CD14-positive monocyte (primary cell): ENCODE measurements at regions not wholly inside any gene's neighbourhood (a gene's known extent, or its start where the extent isn't known, plus 50 kb on each side); places are given as distances from the start of the nearest gene placed in this dataset.

ENCODE experiments used
- DNase-seq, 3 donors: peaks; one replicate each; pipeline ENCODE4 v3.0.0-alpha.2; 2011 to 2022
- H2AFZ ChIP-seq: 2 replicates; pipeline ENCODE4 v1.6.0; 2012; ENCODE audit warnings: mild to moderate bottlenecking, low read depth, low read length, inconsistent platforms; ENCODE audit not compliant: insufficient read depth, poor library complexity, severe bottlenecking
- H3K27ac ChIP-seq, 2 donors: 1 replicate in 1 of 2; 2 replicates in 1 of 2; pipeline ENCODE4 v1.5.1; 2012 to 2013; ENCODE audit warnings: low read length in 2 of 2, control low read depth in 1 of 2, inconsistent platforms in 1 of 2, low read depth in 1 of 2, mild to moderate bottlenecking in 1 of 2
- H3K27me3 ChIP-seq, 2 donors: one replicate each; pipeline versions ENCODE4 v1.6.0 to v1.6.1; 2011 to 2013; ENCODE audit warnings: low read length in 2 of 2; ENCODE audit not compliant: control insufficient read depth in 2 of 2, insufficient read depth in 2 of 2
- H3K36me3 ChIP-seq, 2 donors: replicated peaks in 1 of 2; 1 replicate in 1 of 2; 2 replicates in 1 of 2; pipeline versions ENCODE4 v1.5.1 to v1.6.1; 2012 to 2013; ENCODE audit warnings: low read length in 2 of 2, control low read depth in 1 of 2, inconsistent platforms in 1 of 2, mild to moderate bottlenecking in 1 of 2; ENCODE audit not compliant: insufficient read depth in 2 of 2, control insufficient read depth in 1 of 2
- H3K4me1 ChIP-seq, 2 donors: 1 replicate in 1 of 2; 2 replicates in 1 of 2; pipeline versions ENCODE4 v1.5.1 to v1.6.1; 2012 to 2013; ENCODE audit warnings: low read length in 2 of 2, control low read depth in 1 of 2, inconsistent platforms in 1 of 2, mild to moderate bottlenecking in 1 of 2, moderate library complexity in 1 of 2; ENCODE audit not compliant: insufficient read depth in 2 of 2, control insufficient read depth in 1 of 2
- H3K4me2 ChIP-seq: replicated peaks from 2 replicates; pipeline ENCODE3; 2012; ENCODE audit warnings: low read length, moderate library complexity, mild to moderate bottlenecking; ENCODE audit not compliant: poor library complexity, severe bottlenecking; ENCODE audit errors: extremely low read depth
- H3K4me3 ChIP-seq, 3 experiments: fragments of 200-600 bp in 1 of 3; sonication (generic) in 1 of 3; replicated peaks in 1 of 3; 1 replicate in 2 of 3; 2 replicates in 1 of 3; pipeline ENCODE4 v1.5.1; 2011 to 2013; ENCODE audit warnings: low read length in 3 of 3, mild to moderate bottlenecking in 3 of 3, control low read depth in 2 of 3, low read depth in 2 of 3, inconsistent platforms in 1 of 3, moderate library complexity in 1 of 3
- H3K79me2 ChIP-seq: 2 replicates; pipeline ENCODE4 v1.6.0; 2012; ENCODE audit warnings: mild to moderate bottlenecking, control low read depth, inconsistent platforms, low read length, moderate library complexity; ENCODE audit not compliant: insufficient read depth
- H3K9ac ChIP-seq: 2 replicates; pipeline ENCODE4 v1.6.0; 2017; ENCODE audit warnings: low read length, mild to moderate bottlenecking; ENCODE audit not compliant: insufficient read depth, poor library complexity, severe bottlenecking
- H3K9me3 ChIP-seq, 2 donors: replicated peaks in 1 of 2; 1 replicate in 1 of 2; 2 replicates in 1 of 2; pipeline versions ENCODE4 v1.5.1 to v1.6.1; 2012 to 2013; ENCODE audit warnings: low read length in 2 of 2, control low read depth in 1 of 2; ENCODE audit not compliant: control insufficient read depth in 1 of 2, insufficient read depth in 1 of 2
- H4K20me1 ChIP-seq: 2 replicates; pipeline ENCODE4 v1.6.0; 2012; ENCODE audit warnings: mild to moderate bottlenecking, low read length, control low read depth, moderate library complexity; ENCODE audit not compliant: insufficient read depth
- H3K27ac Mint-ChIP-seq, 7 donors: one replicate each; pipeline ENCODE4 v1.8.0; 2020; ENCODE audit warnings: mild to moderate bottlenecking in 7 of 7, mixed read lengths in 7 of 7, moderate library complexity in 6 of 7, inconsistent platforms in 2 of 7
- H3K27me3 Mint-ChIP-seq, 3 donors: one replicate each; pipeline ENCODE4 v1.8.0; 2021 to 2022; ENCODE audit warnings: low read depth in 3 of 3, mild to moderate bottlenecking in 3 of 3, mixed read lengths in 3 of 3, moderate library complexity in 3 of 3, inconsistent platforms in 1 of 3
- H3K36me3 Mint-ChIP-seq, 2 donors: one replicate each; pipeline ENCODE4 v1.8.0; 2020; ENCODE audit warnings: mixed read lengths in 2 of 2, inconsistent platforms in 1 of 2, mild to moderate bottlenecking in 1 of 2
- H3K4me1 Mint-ChIP-seq: one replicate; pipeline ENCODE4 v1.8.0; 2020; ENCODE audit warnings: mild to moderate bottlenecking, mixed read lengths
- H3K4me3 Mint-ChIP-seq, 2 donors: one replicate each; pipeline ENCODE4 v1.8.0; 2020; ENCODE audit warnings: mild to moderate bottlenecking in 2 of 2, mixed read lengths in 2 of 2, moderate library complexity in 1 of 2
- H3K9me3 Mint-ChIP-seq, 7 donors: one replicate each; pipeline ENCODE4 v1.8.0; 2020 to 2022; ENCODE audit warnings: mixed read lengths in 7 of 7, mild to moderate bottlenecking in 6 of 7, moderate library complexity in 6 of 7, inconsistent platforms in 2 of 7
- CTCF ChIP-seq: fragments of 200-600 bp; IDR thresholded peaks from one replicate; pipeline ENCODE4 v1.8.0; 2022; ENCODE audit warnings: antibody characterized with exemption, mild to moderate bottlenecking
- WGBS: methylation state at CpG from one replicate; pipeline ENCODE4 v1.1.5; 2013; ENCODE audit warnings: missing lambda C conversion rate; ENCODE audit not compliant: insufficient coverage; 5-methylcytosine and 5-hydroxymethylcytosine counted together
- intact Hi-C, 2 donors: fragments of 100-400 bp; cut with micrococcal nuclease; formaldehyde crosslinking; loops; one replicate each; pipeline versions ENCODE4 v1.15.0 to v1.15.1; 2023

DNA sequence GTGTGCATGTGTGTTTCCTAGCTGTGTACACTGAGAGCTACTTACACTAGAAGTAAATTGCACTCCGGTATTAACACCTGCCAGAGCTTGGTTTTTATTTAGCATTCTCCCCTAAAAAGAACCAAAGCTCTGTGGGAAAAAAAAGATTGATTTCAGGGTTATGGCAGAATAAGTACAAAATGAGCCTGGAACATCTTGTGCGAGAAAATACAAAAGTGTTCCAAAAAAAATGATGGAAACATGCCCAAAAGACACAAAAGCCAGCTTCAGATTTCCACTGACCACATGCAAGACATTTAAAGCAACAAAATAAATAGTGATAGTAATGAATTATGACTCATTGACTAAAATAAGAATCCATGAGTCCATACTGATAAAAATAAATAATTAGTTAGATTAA, 188.3 kb downstream of the GXYLT1 start:
- intact Hi-C loops, result no loop called here
- Histone ChIP-seq H3K36me3 (no peaks in the 10 kb centered on the region), H3K4me3 (no peak overlapping the region), H3K4me1 (no peaks in the 10 kb centered on the region), H2AFZ (no peak overlapping the region), H3K9me3 (no peaks in the 10 kb centered on the region), H3K27ac (no peak overlapping the region), H3K79me2 (no peaks in the 10 kb centered on the region), H3K9ac (no peak overlapping the region), H3K27me3 (no peaks in the 10 kb centered on the region), H3K4me2 (no peak overlapping the region), H4K20me1 (no peaks in the 10 kb centered on the region)
- H3K4me1 Mint-ChIP-seq, result no peaks in the 10 kb centered on the region
- H3K4me3 Mint-ChIP-seq, result no peak overlapping the region
- no peak for TF ChIP-seq CTCF
- peaks cover 0 to 3% (median 1%) of the 10 kb centered on the region in 3 donors for H3K27me3 Mint-ChIP-seq
- no CpG with 5 or more reads among the region's 2 CpGs for WGBS
- H3K27ac Mint-ChIP-seq, result no peak overlapping the region
- peaks cover 0 to 5% (median 3%) of the 10 kb centered on the region in 7 donors for H3K9me3 Mint-ChIP-seq
- no peaks in the 10 kb centered on the region for H3K36me3 Mint-ChIP-seq
- DNase-seq, result no peak

DNA sequence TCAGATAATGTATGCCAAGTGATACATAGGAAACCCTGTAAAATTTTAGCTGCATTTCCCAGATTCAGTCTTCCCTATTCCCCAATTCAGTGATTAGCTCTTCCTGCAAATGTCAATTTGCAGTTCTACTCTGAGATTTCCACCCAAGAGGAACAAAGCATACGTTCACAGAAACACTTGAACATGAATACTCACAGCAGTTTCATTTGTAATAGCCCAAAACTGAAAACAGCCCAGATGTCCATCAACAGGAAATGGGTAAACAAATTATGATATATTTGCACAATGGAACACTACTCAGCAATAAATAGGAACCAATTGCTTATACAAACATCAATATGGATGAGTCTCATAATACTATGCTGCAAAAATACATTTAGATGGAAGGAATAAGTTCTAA, 194.2 kb downstream of the GXYLT1 start:
- no peak for TF ChIP-seq CTCF
- H3K36me3 Mint-ChIP-seq, result no peaks in the 10 kb centered on the region
- Histone ChIP-seq H2AFZ (no peak overlapping the region), H3K79me2 (no peaks in the 10 kb centered on the region), H3K4me1 (no peaks in the 10 kb centered on the region), H3K9me3 (peaks cover 11 to 15% of the 10 kb centered on the region in 2 donors), H3K9ac (no peak overlapping the region), H3K27me3 (no peaks in the 10 kb centered on the region), H4K20me1 (no peaks in the 10 kb centered on the region), H3K36me3 (no peaks in the 10 kb centered on the region), H3K4me3 (no peak overlapping the region), H3K27ac (no peak overlapping the region), H3K4me2 (no peak overlapping the region)
- DNase-seq, result no peak
- WGBS, result no CpG with 5 or more reads among the region's 1 CpG
- no peak overlapping the region for H3K4me3 Mint-ChIP-seq
- no peak overlapping the region for H3K27ac Mint-ChIP-seq
- H3K9me3 Mint-ChIP-seq, result peaks cover 14 to 28% (median 23%) of the 10 kb centered on the region in 7 donors
- no peaks in the 10 kb centered on the region for H3K4me1 Mint-ChIP-seq
- H3K27me3 Mint-ChIP-seq, result peaks cover 0 to 2% (median 0%) of the 10 kb centered on the region in 3 donors
- intact Hi-C loops, result no loop called here
